GM12891 (cell line): ENCODE measurements at regions not wholly inside any gene's neighbourhood (a gene's known extent, or its start where the extent isn't known, plus 50 kb on each side); places are given as distances from the start of the nearest gene placed in this dataset.

Experiments
- POLR2A ChIP-seq: IDR thresholded peaks from 2 replicates; pipeline ENCODE4 v1.6.1; 2011; ENCODE audit warnings: low read depth, low read length, control low read depth
- POLR2AphosphoS5 ChIP-seq: IDR thresholded peaks from 2 replicates; pipeline ENCODE4 v1.6.1; 2011; ENCODE audit warnings: low read depth, low read length, control low read depth
- SPI1 ChIP-seq: IDR thresholded peaks from 2 replicates; pipeline ENCODE4 v1.6.1; 2011; ENCODE audit warnings: low read depth, low read length, control low read depth

DNA sequence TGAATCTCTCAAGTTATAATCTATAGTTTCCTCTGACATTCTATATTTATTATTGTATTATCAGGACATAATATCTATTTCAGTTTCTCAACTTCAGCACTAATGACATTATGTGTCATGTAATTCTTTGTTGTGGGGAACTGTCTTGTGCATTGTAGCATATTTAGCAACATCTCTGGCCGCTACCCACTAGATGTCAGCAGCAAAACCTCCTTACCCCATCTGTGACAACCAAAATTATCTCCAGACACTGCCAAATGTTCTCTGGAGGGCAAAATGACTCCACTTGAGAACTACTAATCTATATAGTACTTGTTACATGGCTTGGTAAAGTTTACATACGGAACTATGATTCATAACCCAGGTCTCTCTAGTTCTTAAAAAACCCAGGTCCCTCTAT, 110.2 kb downstream of the RASSF9 start:
- TF ChIP-seq SPI1, result no peak
- TF ChIP-seq POLR2AphosphoS5, result no peak
- no peak for TF ChIP-seq POLR2A
